K562 (cell line): ENCODE measurements at regions not wholly inside any gene's neighbourhood (a gene's known extent, or its start where the extent isn't known, plus 50 kb on each side); places are given as distances from the start of the nearest gene placed in this dataset.

Experiments used
- ATF1 ChIP-seq, 2 experiments: fragments of 450-650 bp in 1 of 2; IDR thresholded peaks; 2 replicates each; pipeline ENCODE4 v1.6.1; 2016; ENCODE audit warnings: missing compliant biosample characterization in 1 of 2, missing genetic modification characterization in 1 of 2
- ETV5 ChIP-seq: sonication (generic); formaldehyde crosslinking; IDR thresholded peaks from 2 replicates; pipeline ENCODE4 v1.4.0; 2020; ENCODE audit warnings: low read depth, mild to moderate bottlenecking, missing genetic modification reagents
- PML ChIP-seq: IDR thresholded peaks from 2 replicates; pipeline ENCODE4 v1.6.1; 2012; ENCODE audit warnings: low read length, inconsistent platforms
- SAFB ChIP-seq: fragments of 200-400 bp; formaldehyde crosslinking; IDR thresholded peaks from 2 replicates; pipeline ENCODE4 v1.6.1; 2017; ENCODE audit warnings: low read depth, low read length, borderline replicate concordance
- SIN3B ChIP-seq: fragments of 450-650 bp; IDR thresholded peaks from 2 replicates; pipeline ENCODE4 v1.6.1; 2017; ENCODE audit warnings: low read depth, mild to moderate bottlenecking, moderate library complexity
- TCFL5 ChIP-seq: fragments of 250-450 bp; sonication (Bioruptor Pico); conservative IDR thresholded peaks from 2 replicates; pipeline ENCODE4 v1.6.1; 2021; ENCODE audit warnings: mild to moderate bottlenecking, moderate library complexity, matching md5 sums
- ZNF639 ChIP-seq, 2 experiments: fragments of 200-800 bp in 1 of 2; sonication (Bioruptor generic) in 1 of 2; sonication (generic) in 1 of 2; formaldehyde crosslinking in 1 of 2; IDR thresholded peaks in 1 of 2; conservative IDR thresholded peaks in 1 of 2; 2 replicates each; pipeline versions ENCODE4 v1.5.0 to v1.6.1; 2016 to 2020; ENCODE audit warnings: missing compliant biosample characterization in 1 of 2, missing genetic modification characterization in 1 of 2, missing genetic modification reagents in 1 of 2
- ZNF668 ChIP-seq: fragments of 250-450 bp; sonication (Bioruptor Pico); IDR thresholded peaks from 2 replicates; pipeline ENCODE4 v1.8.0; 2022; ENCODE audit warnings: mild to moderate bottlenecking, inconsistent platforms
- ZNF707 ChIP-seq: fragments of 250-450 bp; sonication (Bioruptor Pico); conservative IDR thresholded peaks from 2 replicates; pipeline ENCODE4 v1.8.0; 2022; ENCODE audit warnings: inconsistent platforms, mild to moderate bottlenecking, moderate library complexity
- TF ChIP-seq, protein P1 (sequence below): fragments of 250-450 bp; sonication (Bioruptor Pico); IDR thresholded peaks from 2 replicates; pipeline ENCODE4 v1.4.0; 2020; ENCODE audit warnings: borderline replicate concordance
- TF ChIP-seq, protein P2 (sequence below): fragments of 450-650 bp; IDR thresholded peaks from 2 replicates; pipeline ENCODE4 v1.6.1; 2014; ENCODE audit warnings: low read depth, mild to moderate bottlenecking, moderate library complexity, borderline replicate concordance
- TF ChIP-seq, protein P3 (sequence below): fragments of 250-450 bp; sonication (Bioruptor Pico); IDR thresholded peaks from 2 replicates; pipeline ENCODE4 v1.4.0; 2020; ENCODE audit warnings: mild to moderate bottlenecking, moderate library complexity, borderline replicate concordance

DNA sequence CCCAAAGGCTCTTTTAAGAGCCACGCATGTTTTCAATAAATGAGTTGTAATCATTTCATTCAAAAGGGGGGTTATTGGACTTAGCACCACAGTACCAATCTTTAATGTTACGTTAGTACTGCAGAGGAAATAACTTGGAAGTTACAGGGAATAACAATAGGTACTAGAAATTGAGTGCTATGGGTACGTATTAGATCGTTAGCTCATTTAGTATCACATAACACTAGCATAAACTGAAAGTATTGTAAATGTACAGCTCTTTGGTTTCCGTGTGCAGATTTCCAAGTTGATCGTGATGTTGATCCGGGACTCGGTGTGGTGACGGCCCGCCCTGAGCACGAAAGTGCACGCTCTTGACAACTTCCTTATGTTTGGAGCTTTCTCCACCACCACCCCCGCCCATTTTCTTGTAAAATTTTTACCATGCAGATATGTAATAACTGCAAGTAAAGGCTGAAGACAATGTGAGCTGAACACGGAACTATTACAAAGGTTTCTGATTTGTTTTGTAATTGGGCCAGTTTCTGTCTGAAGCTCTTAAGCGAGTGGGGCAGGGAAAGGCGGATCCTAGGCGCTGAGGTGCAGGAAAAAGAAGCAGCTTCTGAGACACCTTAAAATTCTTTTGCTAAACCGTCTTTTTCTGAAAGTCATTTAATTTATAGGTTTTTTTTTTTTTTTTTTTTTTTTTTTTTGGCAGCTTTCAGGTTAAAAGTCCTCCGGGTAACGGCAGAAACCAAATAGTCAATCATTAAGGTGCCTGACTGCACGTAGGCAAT is 71.5 kb downstream of the HFE start (continued):
- TF ChIP-seq, protein P1, sequence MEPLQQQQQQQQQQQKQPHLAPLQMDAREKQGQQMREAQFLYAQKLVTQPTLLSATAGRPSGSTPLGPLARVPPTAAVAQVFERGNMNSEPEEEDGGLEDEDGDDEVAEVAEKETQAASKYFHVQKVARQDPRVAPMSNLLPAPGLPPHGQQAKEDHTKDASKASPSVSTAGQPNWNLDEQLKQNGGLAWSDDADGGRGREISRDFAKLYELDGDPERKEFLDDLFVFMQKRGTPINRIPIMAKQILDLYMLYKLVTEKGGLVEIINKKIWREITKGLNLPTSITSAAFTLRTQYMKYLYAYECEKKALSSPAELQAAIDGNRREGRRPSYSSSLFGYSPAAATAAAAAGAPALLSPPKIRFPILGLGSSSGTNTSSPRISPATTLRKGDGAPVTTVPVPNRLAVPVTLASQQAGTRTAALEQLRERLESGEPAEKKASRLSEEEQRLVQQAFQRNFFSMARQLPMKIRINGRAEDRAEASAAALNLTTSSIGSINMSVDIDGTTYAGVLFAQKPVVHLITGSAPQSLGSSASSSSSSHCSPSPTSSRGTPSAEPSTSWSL (CRISPR knock-in tag), result no peak
- TF ChIP-seq ETV5 (CRISPR knock-in tag) (0 out of 2 replicates have a peak, but pooled peaks have one; percentile 16), ZNF639 (CRISPR knock-in tag; conservative IDR thresholded peaks at IDR 0.05 in 1 of 2, IDR thresholded peaks at IDR 0.05 in 1 of 2) (no peak), TCFL5 (CRISPR knock-in tag) (0 out of 2 replicates have a peak, but pooled peaks have one; percentile 40), ATF1 (CRISPR knock-in tag; IDR thresholded peaks at IDR 0.05) (no peak), ATF1 (tag; IDR thresholded peaks at IDR 0.05) (no peak), PML (peak; percentile 23; the same call in 1 of the 2 replicates), SAFB (no peak), ZNF668 (CRISPR knock-in tag) (0 out of 2 replicates have a peak, but pooled peaks have one; percentile 10), ZNF707 (CRISPR knock-in tag) (no peak), SIN3B (no peak)
- TF ChIP-seq, protein P2, sequence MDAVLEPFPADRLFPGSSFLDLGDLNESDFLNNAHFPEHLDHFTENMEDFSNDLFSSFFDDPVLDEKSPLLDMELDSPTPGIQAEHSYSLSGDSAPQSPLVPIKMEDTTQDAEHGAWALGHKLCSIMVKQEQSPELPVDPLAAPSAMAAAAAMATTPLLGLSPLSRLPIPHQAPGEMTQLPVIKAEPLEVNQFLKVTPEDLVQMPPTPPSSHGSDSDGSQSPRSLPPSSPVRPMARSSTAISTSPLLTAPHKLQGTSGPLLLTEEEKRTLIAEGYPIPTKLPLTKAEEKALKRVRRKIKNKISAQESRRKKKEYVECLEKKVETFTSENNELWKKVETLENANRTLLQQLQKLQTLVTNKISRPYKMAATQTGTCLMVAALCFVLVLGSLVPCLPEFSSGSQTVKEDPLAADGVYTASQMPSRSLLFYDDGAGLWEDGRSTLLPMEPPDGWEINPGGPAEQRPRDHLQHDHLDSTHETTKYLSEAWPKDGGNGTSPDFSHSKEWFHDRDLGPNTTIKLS, result no peak; the same call in 1 of the 2 replicates
- TF ChIP-seq, protein P3, sequence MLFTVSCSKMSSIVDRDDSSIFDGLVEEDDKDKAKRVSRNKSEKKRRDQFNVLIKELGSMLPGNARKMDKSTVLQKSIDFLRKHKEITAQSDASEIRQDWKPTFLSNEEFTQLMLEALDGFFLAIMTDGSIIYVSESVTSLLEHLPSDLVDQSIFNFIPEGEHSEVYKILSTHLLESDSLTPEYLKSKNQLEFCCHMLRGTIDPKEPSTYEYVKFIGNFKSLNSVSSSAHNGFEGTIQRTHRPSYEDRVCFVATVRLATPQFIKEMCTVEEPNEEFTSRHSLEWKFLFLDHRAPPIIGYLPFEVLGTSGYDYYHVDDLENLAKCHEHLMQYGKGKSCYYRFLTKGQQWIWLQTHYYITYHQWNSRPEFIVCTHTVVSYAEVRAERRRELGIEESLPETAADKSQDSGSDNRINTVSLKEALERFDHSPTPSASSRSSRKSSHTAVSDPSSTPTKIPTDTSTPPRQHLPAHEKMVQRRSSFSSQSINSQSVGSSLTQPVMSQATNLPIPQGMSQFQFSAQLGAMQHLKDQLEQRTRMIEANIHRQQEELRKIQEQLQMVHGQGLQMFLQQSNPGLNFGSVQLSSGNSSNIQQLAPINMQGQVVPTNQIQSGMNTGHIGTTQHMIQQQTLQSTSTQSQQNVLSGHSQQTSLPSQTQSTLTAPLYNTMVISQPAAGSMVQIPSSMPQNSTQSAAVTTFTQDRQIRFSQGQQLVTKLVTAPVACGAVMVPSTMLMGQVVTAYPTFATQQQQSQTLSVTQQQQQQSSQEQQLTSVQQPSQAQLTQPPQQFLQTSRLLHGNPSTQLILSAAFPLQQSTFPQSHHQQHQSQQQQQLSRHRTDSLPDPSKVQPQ (CRISPR knock-in tag), result no peak
